OCI-LY1 (cell line): ENCODE measurements at regions not wholly inside any gene's neighbourhood (a gene's known extent, or its start where the extent isn't known, plus 50 kb on each side); places are given as distances from the start of the nearest gene placed in this dataset.

ENCODE experiments used
- CTCF ChIP-seq: fragments of 200-600 bp; sonication (generic), shearing (Covaris generic); IDR thresholded peaks from 2 replicates; pipeline ENCODE4 v1.5.1; 2017; ENCODE audit warnings: mild to moderate bottlenecking, antibody characterized with exemption, low read length, moderate library complexity, mixed read lengths
- EZH2 ChIP-seq: fragments of 200-600 bp; sonication (generic), shearing (Covaris generic); IDR thresholded peaks from 2 replicates; pipeline ENCODE4 v1.8.0; 2017; ENCODE audit warnings: borderline replicate concordance, mixed run types, mild to moderate bottlenecking, antibody characterized with exemption, low read length, moderate library complexity, mixed read lengths

- TF ChIP-seq CTCF (no peak), EZH2 (no peak)
These were observed 104.7 kb upstream of the CDH5 start for GRCh38 chr16:66261826-66262225.
